WERI-Rb-1 (cell line): ENCODE measurements at regions not wholly inside any gene's neighbourhood (a gene's known extent, or its start where the extent isn't known, plus 50 kb on each side); places are given as distances from the start of the nearest gene placed in this dataset.
"Not testable (repeated sequence)": the region's sequence is repeated elsewhere in the genome, so short reads cannot be mapped to it uniquely, and the experiment has no call there.

Experiments
- DNase-seq: peaks from one replicate; pipeline ENCODE4 v3.0.0-alpha.2; 2020
- H3K27ac ChIP-seq: fragments of 250-450 bp; sonication (Bioruptor Pico); 2 replicates; pipeline ENCODE4 v1.5.1; 2020; ENCODE audit warnings: mild to moderate bottlenecking, moderate library complexity
- H3K27me3 ChIP-seq: fragments of 250-450 bp; sonication (Bioruptor Pico); 2 replicates; pipeline ENCODE4 v1.5.1; 2021; ENCODE audit warnings: mild to moderate bottlenecking, low read depth, moderate library complexity; ENCODE audit not compliant: insufficient read depth, severe bottlenecking
- H3K36me3 ChIP-seq: fragments of 250-450 bp; sonication (Bioruptor Pico); 2 replicates; pipeline ENCODE4 v1.5.1; 2020; ENCODE audit warnings: mild to moderate bottlenecking, moderate library complexity
- H3K4me3 ChIP-seq: 2 replicates; pipeline ENCODE4 v1.5.1; 2011; ENCODE audit warnings: low read depth, mild to moderate bottlenecking, control low read depth, low read length
- H3K9me3 ChIP-seq: fragments of 250-450 bp; sonication (Bioruptor Pico); 2 replicates; pipeline ENCODE4 v1.5.1; 2021; ENCODE audit warnings: mild to moderate bottlenecking, moderate library complexity; ENCODE audit not compliant: severe bottlenecking
- TF ChIP-seq, protein P1 (sequence below): IDR thresholded peaks from 2 replicates; pipeline ENCODE4 v1.5.1; 2011; ENCODE audit warnings: low read depth, mild to moderate bottlenecking, control low read depth, inconsistent platforms, low read length

DNA sequence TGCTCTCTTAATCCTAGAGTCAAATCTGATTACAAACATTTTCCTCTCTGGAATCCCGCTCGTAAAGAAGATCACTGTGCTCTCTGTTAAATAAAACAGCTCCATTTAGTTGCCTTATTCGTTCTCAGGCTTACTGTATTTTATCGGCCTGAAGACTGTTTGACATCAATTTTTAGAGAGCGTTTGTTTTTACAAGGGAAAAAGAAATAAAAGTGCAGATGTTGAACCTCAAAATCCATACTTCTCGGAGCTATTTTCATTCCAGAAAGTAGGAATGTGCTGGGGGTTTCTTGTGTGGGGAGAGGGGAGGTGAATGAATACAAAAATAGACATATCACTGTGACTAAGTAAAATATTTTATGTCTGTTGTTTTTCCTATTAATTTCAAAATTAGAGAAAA, 140.1 kb downstream of the ARRDC4 start:
- DNase-seq, H3K36me3 ChIP-seq, H3K9me3 ChIP-seq, H3K4me3 ChIP-seq, H3K27ac ChIP-seq: not testable (repeated sequence)
- H3K27me3 ChIP-seq, result peaks cover 39% of the 10 kb centered on the region

DNA sequence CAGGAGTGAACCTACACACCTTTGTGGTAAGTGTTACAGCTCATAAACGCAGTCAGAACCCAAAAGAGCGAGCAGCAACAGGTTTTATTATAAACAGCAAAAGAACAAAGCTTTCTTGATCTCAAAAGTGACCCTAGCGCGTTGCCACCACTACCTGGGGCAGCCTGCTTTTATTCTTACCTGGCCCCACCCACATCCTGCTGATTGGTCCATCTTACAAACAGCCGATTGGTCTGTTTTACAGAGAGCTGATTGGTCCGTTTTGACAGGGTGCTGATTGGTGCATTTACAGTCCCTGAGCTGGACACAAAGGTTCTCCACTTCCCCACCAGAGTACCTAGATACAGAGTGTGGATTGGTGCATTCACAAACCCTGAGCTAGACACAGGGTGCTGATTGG, 143.1 kb downstream of the ARRDC4 start:
- no peaks in the 10 kb centered on the region for H3K9me3 ChIP-seq
- peaks cover 49% of the 10 kb centered on the region for H3K27me3 ChIP-seq
- H3K36me3 ChIP-seq, result no peaks in the 10 kb centered on the region
- no peak overlapping the region for H3K4me3 ChIP-seq
- H3K27ac ChIP-seq, result no peak overlapping the region
- no peak for DNase-seq
- TF ChIP-seq, protein P1, sequence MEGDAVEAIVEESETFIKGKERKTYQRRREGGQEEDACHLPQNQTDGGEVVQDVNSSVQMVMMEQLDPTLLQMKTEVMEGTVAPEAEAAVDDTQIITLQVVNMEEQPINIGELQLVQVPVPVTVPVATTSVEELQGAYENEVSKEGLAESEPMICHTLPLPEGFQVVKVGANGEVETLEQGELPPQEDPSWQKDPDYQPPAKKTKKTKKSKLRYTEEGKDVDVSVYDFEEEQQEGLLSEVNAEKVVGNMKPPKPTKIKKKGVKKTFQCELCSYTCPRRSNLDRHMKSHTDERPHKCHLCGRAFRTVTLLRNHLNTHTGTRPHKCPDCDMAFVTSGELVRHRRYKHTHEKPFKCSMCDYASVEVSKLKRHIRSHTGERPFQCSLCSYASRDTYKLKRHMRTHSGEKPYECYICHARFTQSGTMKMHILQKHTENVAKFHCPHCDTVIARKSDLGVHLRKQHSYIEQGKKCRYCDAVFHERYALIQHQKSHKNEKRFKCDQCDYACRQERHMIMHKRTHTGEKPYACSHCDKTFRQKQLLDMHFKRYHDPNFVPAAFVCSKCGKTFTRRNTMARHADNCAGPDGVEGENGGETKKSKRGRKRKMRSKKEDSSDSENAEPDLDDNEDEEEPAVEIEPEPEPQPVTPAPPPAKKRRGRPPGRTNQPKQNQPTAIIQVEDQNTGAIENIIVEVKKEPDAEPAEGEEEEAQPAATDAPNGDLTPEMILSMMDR, result no peak

DNA sequence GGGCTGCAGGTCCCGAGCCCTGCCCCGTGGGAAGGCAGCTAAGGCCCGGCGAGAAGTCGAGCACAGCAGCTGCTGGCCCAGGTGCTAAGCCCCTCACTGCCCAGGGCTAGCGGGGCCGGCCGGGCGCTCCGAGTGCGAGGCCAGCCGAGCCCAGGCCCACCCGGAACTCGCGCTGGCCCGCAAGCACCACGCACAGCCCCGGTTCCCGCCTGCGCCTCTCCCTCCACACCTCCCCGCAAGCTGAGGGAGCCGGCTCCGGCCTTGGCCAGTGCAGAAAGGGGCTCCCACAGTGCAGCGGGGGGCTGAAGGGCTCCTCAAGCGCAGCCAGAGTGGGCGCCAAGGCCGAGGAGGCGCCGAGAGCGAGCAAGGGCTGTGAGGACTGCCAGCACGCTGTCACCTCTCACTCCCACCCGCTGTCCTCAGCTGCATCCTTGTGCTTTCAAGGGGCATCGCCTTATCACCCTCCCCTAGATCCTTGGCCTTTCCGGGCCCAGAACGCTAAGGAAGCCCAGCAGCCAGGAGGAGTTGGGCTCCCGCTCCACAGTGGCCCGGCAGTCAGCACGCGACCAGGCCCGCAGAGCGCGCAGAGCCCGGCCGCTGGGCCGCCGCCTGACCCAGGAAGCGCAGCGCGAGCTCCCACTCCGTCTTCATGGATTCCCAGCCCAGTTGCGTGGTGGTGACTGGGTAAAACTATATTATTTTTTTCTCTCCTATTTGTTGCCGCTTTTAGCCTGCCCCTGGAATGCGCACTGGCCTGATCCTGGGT, 144.1 kb downstream of the ARRDC4 start:
- not testable (repeated sequence) for H3K4me3 ChIP-seq, H3K27ac ChIP-seq

DNA sequence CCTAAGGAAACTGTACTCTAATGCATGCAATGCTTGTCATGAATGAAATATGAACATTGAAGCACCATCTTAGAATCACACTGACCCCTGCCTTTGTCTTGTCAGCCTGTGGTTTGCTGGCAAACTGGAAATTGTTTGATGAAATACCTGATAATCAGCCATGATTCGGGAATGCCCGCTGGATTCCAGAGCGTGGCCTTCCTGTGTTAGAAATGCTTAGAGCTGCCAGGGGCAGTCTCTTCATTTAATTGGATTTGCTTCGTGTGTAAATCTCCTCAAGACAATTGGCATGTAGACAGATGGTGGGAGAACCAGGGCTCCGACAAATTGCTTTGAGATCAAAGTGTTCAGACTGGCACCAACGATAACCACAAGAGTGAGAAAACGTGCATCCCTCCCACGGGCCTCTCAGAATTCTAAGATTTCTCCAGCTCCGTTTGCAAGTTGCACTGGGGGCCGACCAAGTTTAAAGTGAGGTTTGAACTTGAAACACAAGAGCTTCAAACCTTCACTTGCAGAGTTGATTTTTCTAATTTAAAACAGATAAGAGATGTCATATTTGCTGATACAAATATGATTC, 146.2 kb downstream of the ARRDC4 start:
- not testable (repeated sequence) for DNase-seq, H3K36me3 ChIP-seq, H3K4me3 ChIP-seq, H3K27ac ChIP-seq, H3K9me3 ChIP-seq
- peaks cover 41% of the 10 kb centered on the region for H3K27me3 ChIP-seq

More for the DNA sequence above, 144.1 kb downstream of the ARRDC4 start:
- DNase-seq, H3K9me3 ChIP-seq, H3K36me3 ChIP-seq: not testable (repeated sequence)
- H3K27me3 ChIP-seq, result peaks cover 47% of the 10 kb centered on the region

DNA sequence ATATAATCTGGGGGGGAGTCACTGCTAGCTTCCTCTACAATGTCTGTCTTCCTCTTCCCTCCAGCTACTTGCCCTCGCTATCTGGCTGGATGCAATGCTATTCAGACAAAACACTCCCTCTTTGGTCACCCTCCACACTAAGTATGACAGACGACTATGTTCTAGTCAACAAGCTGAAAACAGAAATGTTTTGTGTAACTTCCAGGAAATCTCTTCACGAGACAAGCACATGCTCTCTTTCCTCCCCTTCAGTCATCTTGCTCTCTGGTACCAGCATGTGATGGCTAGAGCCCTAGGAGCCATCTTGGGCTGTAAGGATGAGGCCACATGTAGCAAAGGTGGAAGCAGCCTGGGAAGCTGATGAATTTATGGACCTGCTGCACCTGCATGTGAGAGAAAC, 151.3 kb downstream of the ARRDC4 start:
- Histone ChIP-seq H3K27ac (no peak overlapping the region), H3K36me3 (no peaks in the 10 kb centered on the region), H3K27me3 (peaks cover 26% of the 10 kb centered on the region), H3K4me3 (no peak overlapping the region), H3K9me3 (no peaks in the 10 kb centered on the region)
- TF ChIP-seq, protein P1, result no peak
- no peak for DNase-seq

DNA sequence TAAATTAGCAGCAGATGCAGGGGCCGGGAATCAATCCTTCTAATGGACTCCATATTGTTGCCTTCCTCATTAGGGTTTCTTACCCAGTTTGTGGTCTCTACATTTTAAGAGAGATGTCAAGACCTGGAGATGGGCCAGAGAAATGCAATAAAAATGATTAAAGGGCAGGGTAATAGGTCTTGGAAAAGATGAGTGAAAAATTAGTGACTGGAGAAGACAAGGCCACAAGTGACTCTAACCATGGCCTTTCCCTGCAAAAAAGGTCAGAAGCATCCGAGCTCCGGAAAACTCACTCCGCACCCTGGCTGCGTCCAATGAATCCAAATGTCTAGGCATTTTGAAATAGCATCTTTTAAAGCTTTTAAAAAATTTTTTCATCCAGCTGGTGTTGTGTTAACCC, 152.8 kb downstream of the ARRDC4 start:
- Histone ChIP-seq H3K4me3 (no peak overlapping the region), H3K36me3 (no peaks in the 10 kb centered on the region), H3K27ac (no peak overlapping the region), H3K9me3 (no peaks in the 10 kb centered on the region), H3K27me3 (peaks cover 19% of the 10 kb centered on the region)
- TF ChIP-seq, protein P1, result no peak
- DNase-seq, result no peak

DNA sequence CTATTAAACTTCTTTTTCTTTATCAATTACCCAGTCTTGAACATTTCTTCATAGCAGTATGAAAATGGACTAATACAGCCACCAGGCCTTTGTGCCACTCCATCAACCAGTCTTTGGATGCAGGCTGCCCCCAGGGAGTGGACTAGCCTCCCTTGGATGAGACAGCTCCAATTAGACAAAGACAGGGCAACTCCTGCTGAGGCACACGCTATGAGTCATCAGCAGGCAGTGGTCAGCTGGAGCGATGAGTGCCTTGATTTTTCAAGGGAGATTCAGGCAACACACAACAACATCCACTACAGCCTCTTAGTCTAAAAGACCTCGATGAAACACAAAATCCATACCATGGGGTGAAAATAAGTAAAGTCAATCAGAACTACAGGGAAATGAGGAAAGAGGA, 160.1 kb downstream of the ARRDC4 start:
- H3K9me3 ChIP-seq, result no peaks in the 10 kb centered on the region
- H3K4me3 ChIP-seq, result no peak overlapping the region
- TF ChIP-seq, protein P1, result no peak
- H3K36me3 ChIP-seq, result no peaks in the 10 kb centered on the region
- H3K27ac ChIP-seq, result no peak overlapping the region
- no peak for DNase-seq
- peaks cover 50% of the 10 kb centered on the region for H3K27me3 ChIP-seq
